ENCODE measurements at regions not wholly inside any gene's neighbourhood (a gene's known extent, or its start where the extent isn't known, plus 50 kb on each side); places are given as distances from the start of the nearest gene placed in this dataset.

- DNase-seq (ENCODE audit: low read depth), result no peak
- no peak for TF ChIP-seq CTCF (conservative IDR thresholded peaks at IDR 0.05; ENCODE audit: low read length)
- no peak overlapping the region for H3K4me3 ChIP-seq (ENCODE audit: low read length)
These were observed 427.1 kb upstream of the CXADR start for GRCh38 chr21:17085707-17086106.

- no peak overlapping the region for H3K4me3 ChIP-seq (ENCODE audit: low read length)
- TF ChIP-seq CTCF (conservative IDR thresholded peaks at IDR 0.05; ENCODE audit: low read length), result no peak
- DNase-seq (ENCODE audit: low read depth), result no peak
These were observed 424.3 kb upstream of the CXADR start for GRCh38 chr21:17088500-17088899.

GRCh38 chr21:17089091-17089491 lies 423.8 kb upstream of the CXADR start:
- TF ChIP-seq CTCF (conservative IDR thresholded peaks at IDR 0.05; ENCODE audit: low read length), result no peak
- DNase-seq (ENCODE audit: low read depth), result no peak
- H3K4me3 ChIP-seq (ENCODE audit: low read length), result no peak overlapping the region

GRCh38 chr21:17101696-17102095 lies 411.1 kb upstream of the CXADR start:
- no peak overlapping the region for H3K4me3 ChIP-seq (ENCODE audit: low read length)
- no peak for TF ChIP-seq CTCF (conservative IDR thresholded peaks at IDR 0.05; ENCODE audit: low read length)
- no peak for DNase-seq (ENCODE audit: low read depth)

GRCh38 chr21:17105932-17106331 lies 406.9 kb upstream of the CXADR start:
- H3K4me3 ChIP-seq (ENCODE audit: low read length), result no peak overlapping the region
- TF ChIP-seq CTCF (conservative IDR thresholded peaks at IDR 0.05; ENCODE audit: low read length), result no peak
- DNase-seq (ENCODE audit: low read depth), result no peak

GRCh38 chr21:17114045-17114444 lies 398.8 kb upstream of the CXADR start:
- H3K4me3 ChIP-seq (ENCODE audit: low read length), result no peak overlapping the region
- no peak for TF ChIP-seq CTCF (conservative IDR thresholded peaks at IDR 0.05; ENCODE audit: low read length)
- no peak for DNase-seq (ENCODE audit: low read depth)

GRCh38 chr21:17118638-17119384 lies 394.0 kb upstream of the CXADR start:
- no peak overlapping the region for H3K4me3 ChIP-seq (ENCODE audit: low read length)
- no peak for TF ChIP-seq CTCF (conservative IDR thresholded peaks at IDR 0.05; ENCODE audit: low read length)
- DNase-seq (ENCODE audit: low read depth), result no peak

Measured in AG10803 (cell line).